ENCODE measurements at regions not wholly inside any gene's neighbourhood (a gene's known extent, or its start where the extent isn't known, plus 50 kb on each side); places are given as distances from the start of the nearest gene placed in this dataset.

DNA sequence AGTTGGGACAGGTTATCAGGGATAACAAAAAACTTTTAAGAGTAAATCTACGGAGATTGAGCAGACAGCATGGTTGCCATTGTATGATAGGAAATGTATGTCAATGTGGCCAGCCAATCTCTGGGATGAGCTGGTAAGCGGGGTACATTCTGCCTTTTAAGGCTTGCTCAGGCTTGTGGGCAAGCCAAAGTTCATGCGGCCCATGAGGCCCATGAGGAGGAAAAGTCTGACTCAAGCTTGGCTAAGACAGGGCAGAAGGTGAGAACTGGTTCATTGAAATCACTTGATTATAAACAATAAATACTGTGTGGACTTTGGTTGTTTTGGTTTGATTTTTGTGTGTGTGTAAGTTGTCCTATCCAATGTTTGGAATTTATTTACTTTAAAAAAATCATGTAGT is 997.1 kb downstream of the DNAH5 start:
- no peak overlapping the region for H4K5ac ChIP-seq (ENCODE audit: insufficient read length, low read depth, low read length)
- H2AFZ ChIP-seq (ENCODE audit: low read length): no peak overlapping the region
- H4K20me1 ChIP-seq (ENCODE audit: control insufficient read depth, insufficient read depth, insufficient read length): no peaks in the 10 kb centered on the region

More for the DNA sequence above, 997.1 kb downstream of the DNAH5 start:
- no peaks in the 10 kb centered on the region for H3K9me3 Mint-ChIP-seq
- no peak overlapping the region for H2AK5ac ChIP-seq (ENCODE audit: insufficient read length, low read length)
- no peak overlapping the region for H3K23ac ChIP-seq (ENCODE audit: insufficient read length, low read depth, low read length)
- H2BK5ac ChIP-seq (ENCODE audit: insufficient read length, low read length): no peak overlapping the region
- H3K27me3 Mint-ChIP-seq (ENCODE audit: low read depth): no peaks in the 10 kb centered on the region
- no peaks in the 10 kb centered on the region for H3K79me2 ChIP-seq (ENCODE audit: insufficient read depth, low read length)
- H4K8ac ChIP-seq (replicated peaks; ENCODE audit: insufficient read length, low read depth, low read length): no peak overlapping the region
- no peaks in the 10 kb centered on the region; a peak in 1 of 7 replicates for H3K36me3 Mint-ChIP-seq (ENCODE audit: insufficient read depth in 1 of 3, low read depth in 3 of 3)
- H2BK15ac ChIP-seq (ENCODE audit: low read depth, low read length): no peak overlapping the region
- no peak overlapping the region for H3T11ph ChIP-seq (ENCODE audit: low read length)
- H3K27ac Mint-ChIP-seq: no peak overlapping the region
- no peak overlapping the region for H4K91ac ChIP-seq (ENCODE audit: insufficient read length, low read depth, low read length)
- no peak overlapping the region for H3K14ac ChIP-seq (ENCODE audit: insufficient read depth, low read length)
- TF ChIP-seq, protein P1, sequence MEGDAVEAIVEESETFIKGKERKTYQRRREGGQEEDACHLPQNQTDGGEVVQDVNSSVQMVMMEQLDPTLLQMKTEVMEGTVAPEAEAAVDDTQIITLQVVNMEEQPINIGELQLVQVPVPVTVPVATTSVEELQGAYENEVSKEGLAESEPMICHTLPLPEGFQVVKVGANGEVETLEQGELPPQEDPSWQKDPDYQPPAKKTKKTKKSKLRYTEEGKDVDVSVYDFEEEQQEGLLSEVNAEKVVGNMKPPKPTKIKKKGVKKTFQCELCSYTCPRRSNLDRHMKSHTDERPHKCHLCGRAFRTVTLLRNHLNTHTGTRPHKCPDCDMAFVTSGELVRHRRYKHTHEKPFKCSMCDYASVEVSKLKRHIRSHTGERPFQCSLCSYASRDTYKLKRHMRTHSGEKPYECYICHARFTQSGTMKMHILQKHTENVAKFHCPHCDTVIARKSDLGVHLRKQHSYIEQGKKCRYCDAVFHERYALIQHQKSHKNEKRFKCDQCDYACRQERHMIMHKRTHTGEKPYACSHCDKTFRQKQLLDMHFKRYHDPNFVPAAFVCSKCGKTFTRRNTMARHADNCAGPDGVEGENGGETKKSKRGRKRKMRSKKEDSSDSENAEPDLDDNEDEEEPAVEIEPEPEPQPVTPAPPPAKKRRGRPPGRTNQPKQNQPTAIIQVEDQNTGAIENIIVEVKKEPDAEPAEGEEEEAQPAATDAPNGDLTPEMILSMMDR (conservative IDR thresholded peaks at IDR 0.05): no peak
- H3K79me1 ChIP-seq (ENCODE audit: insufficient read depth, low read depth, low read length, poor library complexity, severe bottlenecking): no peaks in the 10 kb centered on the region
- no CpG with 5 or more reads among the region's 3 CpGs for WGBS (ENCODE audit: extremely low coverage, insufficient read length, low lambda C conversion rate)
- H3K4ac ChIP-seq (ENCODE audit: low read depth, low read length): no peak overlapping the region
- H3K4me1 ChIP-seq (ENCODE audit: insufficient read depth, low read length): no peaks in the 10 kb centered on the region
- no peak for DNase-seq
- H3K4me2 ChIP-seq (ENCODE audit: insufficient read depth, insufficient read length, low read length): no peak overlapping the region
- H3K4me3 Mint-ChIP-seq: no peak overlapping the region
- no peak overlapping the region for H3K9ac ChIP-seq (ENCODE audit: extremely low read depth, insufficient read length, low read length)
- no peaks in the 10 kb centered on the region for H3K9me3 ChIP-seq (ENCODE audit: control insufficient read depth, low read depth, low read length)
- no peak overlapping the region for H3K18ac ChIP-seq (ENCODE audit: insufficient read length, low read depth, low read length)
- no peak overlapping the region for H3K56ac ChIP-seq (ENCODE audit: insufficient read length, low read depth, low read length)
- no peak overlapping the region for H3K27ac ChIP-seq (ENCODE audit: insufficient read length, low read depth, low read length)
- no peak overlapping the region for H2BK20ac ChIP-seq (ENCODE audit: low read depth, low read length, poor library complexity, severe bottlenecking)
- no peaks in the 10 kb centered on the region for H3K23me2 ChIP-seq (ENCODE audit: insufficient read length, low read depth, low read length, poor library complexity, severe bottlenecking)
- no peak overlapping the region for H2BK12ac ChIP-seq (ENCODE audit: insufficient read length, low read depth, low read length)
- peaks cover 9 to 15% of the 10 kb centered on the region in 2 experiments for H3K4me1 Mint-ChIP-seq
- no peaks in the 10 kb centered on the region for H3K27me3 ChIP-seq (ENCODE audit: insufficient read depth, low read length)
- no peak overlapping the region for H2BK120ac ChIP-seq (ENCODE audit: low read depth, low read length, poor library complexity, severe bottlenecking)
